ENCODE measurements at regions not wholly inside any gene's neighbourhood (a gene's known extent, or its start where the extent isn't known, plus 50 kb on each side); places are given as distances from the start of the nearest gene placed in this dataset.
"Not testable (repeated sequence)": the region's sequence is repeated elsewhere in the genome, so short reads cannot be mapped to it uniquely, and the experiment has no call there.

DNA sequence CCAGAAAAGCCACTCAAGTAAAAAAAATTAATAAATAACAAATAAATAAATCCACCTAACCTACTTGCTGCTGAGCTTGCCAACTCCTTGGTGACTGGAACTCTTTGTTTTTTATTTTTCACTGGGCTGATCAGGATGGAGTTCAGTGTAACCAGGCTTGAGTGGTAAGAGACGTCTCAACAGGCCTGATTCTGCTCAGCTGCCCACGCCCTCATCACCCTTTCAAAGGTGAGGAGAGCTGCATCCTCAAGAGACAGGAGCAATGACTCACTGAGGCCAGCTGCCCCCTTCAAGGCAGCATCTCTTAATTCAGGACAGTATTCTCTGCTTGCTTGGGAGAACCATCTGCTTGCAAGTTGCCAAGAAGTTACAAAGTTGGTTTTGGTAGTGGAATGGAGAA is 111.9 kb upstream of the CPM start:
- H3K27ac Mint-ChIP-seq = no peak overlapping the region
- no peak overlapping the region for H3K4me3 Mint-ChIP-seq
- no peak for DNase-seq
- no peaks in the 10 kb centered on the region for H3K36me3 Mint-ChIP-seq (ENCODE audit: low read depth)
- peaks cover 6% of the 10 kb centered on the region for H3K4me1 Mint-ChIP-seq
- H3K9me3 Mint-ChIP-seq = peaks cover 7% of the 10 kb centered on the region
- TF ChIP-seq, protein P1, sequence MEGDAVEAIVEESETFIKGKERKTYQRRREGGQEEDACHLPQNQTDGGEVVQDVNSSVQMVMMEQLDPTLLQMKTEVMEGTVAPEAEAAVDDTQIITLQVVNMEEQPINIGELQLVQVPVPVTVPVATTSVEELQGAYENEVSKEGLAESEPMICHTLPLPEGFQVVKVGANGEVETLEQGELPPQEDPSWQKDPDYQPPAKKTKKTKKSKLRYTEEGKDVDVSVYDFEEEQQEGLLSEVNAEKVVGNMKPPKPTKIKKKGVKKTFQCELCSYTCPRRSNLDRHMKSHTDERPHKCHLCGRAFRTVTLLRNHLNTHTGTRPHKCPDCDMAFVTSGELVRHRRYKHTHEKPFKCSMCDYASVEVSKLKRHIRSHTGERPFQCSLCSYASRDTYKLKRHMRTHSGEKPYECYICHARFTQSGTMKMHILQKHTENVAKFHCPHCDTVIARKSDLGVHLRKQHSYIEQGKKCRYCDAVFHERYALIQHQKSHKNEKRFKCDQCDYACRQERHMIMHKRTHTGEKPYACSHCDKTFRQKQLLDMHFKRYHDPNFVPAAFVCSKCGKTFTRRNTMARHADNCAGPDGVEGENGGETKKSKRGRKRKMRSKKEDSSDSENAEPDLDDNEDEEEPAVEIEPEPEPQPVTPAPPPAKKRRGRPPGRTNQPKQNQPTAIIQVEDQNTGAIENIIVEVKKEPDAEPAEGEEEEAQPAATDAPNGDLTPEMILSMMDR (IDR thresholded peaks at IDR 0.05) = no peak
- H3K27me3 Mint-ChIP-seq (ENCODE audit: low read depth, poor library complexity) = no peaks in the 10 kb centered on the region

DNA sequence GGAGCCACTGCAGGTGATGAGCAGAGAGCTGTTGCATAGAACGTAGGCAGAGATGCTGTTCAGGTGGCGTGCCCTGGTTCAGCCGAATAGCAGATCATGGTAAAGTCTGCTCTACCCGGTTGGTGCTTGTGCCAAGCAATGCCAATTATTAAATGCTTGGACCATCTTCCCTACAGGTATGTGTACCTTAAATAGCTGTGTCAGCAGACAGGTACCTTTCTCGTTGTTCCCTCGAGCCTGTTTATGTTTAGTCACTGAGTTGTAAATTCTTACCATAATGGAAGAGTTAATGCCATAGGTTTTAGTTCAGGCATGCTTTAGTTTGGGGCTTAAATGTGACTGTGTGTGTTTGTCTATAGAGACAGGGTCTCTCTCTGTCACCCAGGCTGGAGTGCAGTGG is 112.5 kb upstream of the CPM start:
- Mint-ChIP-seq H3K4me1 (peaks cover 6% of the 10 kb centered on the region), H3K9me3 (peaks cover 10% of the 10 kb centered on the region), H3K4me3 (no peak overlapping the region), H3K27ac (no peak overlapping the region), H3K27me3 (ENCODE audit: low read depth, poor library complexity) (no peaks in the 10 kb centered on the region), H3K36me3 (ENCODE audit: low read depth) (no peaks in the 10 kb centered on the region)
- no peak for DNase-seq
- TF ChIP-seq, protein P1 (IDR thresholded peaks at IDR 0.05) = no peak

GRCh38 chr12:69046363-69046762 is 113.4 kb upstream of the CPM start:
- H3K4me3 Mint-ChIP-seq = no peak overlapping the region
- DNase-seq = no peak
- H3K4me1 Mint-ChIP-seq = peaks cover 6% of the 10 kb centered on the region
- H3K27ac Mint-ChIP-seq = no peak overlapping the region
- no peaks in the 10 kb centered on the region for H3K27me3 Mint-ChIP-seq (ENCODE audit: low read depth, poor library complexity)
- TF ChIP-seq, protein P1 (IDR thresholded peaks at IDR 0.05) = no peak
- H3K36me3 Mint-ChIP-seq (ENCODE audit: low read depth) = no peaks in the 10 kb centered on the region
- H3K9me3 Mint-ChIP-seq = peaks cover 19% of the 10 kb centered on the region

GRCh38 chr12:69046920-69047319 is 113.9 kb upstream of the CPM start:
- Mint-ChIP-seq H3K4me3 (no peak overlapping the region), H3K36me3 (ENCODE audit: low read depth) (no peaks in the 10 kb centered on the region), H3K9me3 (peaks cover 21% of the 10 kb centered on the region), H3K27ac (no peak overlapping the region), H3K4me1 (peaks cover 6% of the 10 kb centered on the region), H3K27me3 (ENCODE audit: low read depth, poor library complexity) (no peaks in the 10 kb centered on the region)
- TF ChIP-seq, protein P1 (IDR thresholded peaks at IDR 0.05) = no peak
- no peak for DNase-seq

- TF ChIP-seq, protein P1 (IDR thresholded peaks at IDR 0.05) = no peak
- Mint-ChIP-seq H3K27ac (no peak overlapping the region), H3K9me3 (peaks cover 21% of the 10 kb centered on the region), H3K36me3 (ENCODE audit: low read depth) (no peaks in the 10 kb centered on the region), H3K4me3 (no peak overlapping the region), H3K27me3 (ENCODE audit: low read depth, poor library complexity) (no peaks in the 10 kb centered on the region), H3K4me1 (peaks cover 5% of the 10 kb centered on the region)
- no peak for DNase-seq
Measured at GRCh38 chr12:69047990-69048389, 115.0 kb upstream of the CPM start.

DNA sequence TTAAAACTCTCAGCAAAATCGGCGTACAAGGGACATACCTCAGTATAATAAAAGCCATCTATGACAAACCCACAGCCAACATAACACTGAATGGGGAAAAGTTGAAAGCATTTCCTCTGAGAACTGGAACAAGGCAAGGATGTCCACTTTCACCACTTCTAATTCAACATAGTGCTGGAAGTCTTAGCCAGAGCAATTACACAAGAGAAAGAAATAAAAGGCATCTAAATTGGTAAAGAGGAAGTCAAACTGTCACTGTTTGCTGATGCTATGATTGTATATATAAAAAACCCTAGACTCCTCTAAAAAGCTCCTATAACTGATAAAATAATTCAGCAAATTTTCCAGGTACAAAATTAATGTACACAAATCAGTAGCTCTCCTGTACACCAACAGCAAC is 116.9 kb upstream of the CPM start:
- not testable (repeated sequence) for H3K36me3 Mint-ChIP-seq (ENCODE audit: low read depth); H3K27me3 Mint-ChIP-seq (ENCODE audit: low read depth, poor library complexity); H3K4me3 Mint-ChIP-seq; DNase-seq; H3K4me1 Mint-ChIP-seq; H3K27ac Mint-ChIP-seq
- peaks cover 21% of the 10 kb centered on the region for H3K9me3 Mint-ChIP-seq
